Neural progenitor cell (in vitro differentiated cells): ENCODE measurements at regions not wholly inside any gene's neighbourhood (a gene's known extent, or its start where the extent isn't known, plus 50 kb on each side); places are given as distances from the start of the nearest gene placed in this dataset.

ENCODE experiments used
- DNase-seq: peaks from one replicate; pipeline ENCODE4 v3.0.0-alpha.2; 2016; ENCODE audit warnings: low spot score
- H2AFZ ChIP-seq: fragments of 200-600 bp; sonication (generic); replicated peaks from 2 replicates; pipeline ENCODE4 v1.6.1; 2016; ENCODE audit warnings: antibody characterized with exemption
- H3F3A ChIP-seq: fragments of 200-600 bp; sonication (generic); 2 replicates; pipeline ENCODE4 v1.6.1; 2016; ENCODE audit warnings: antibody characterized with exemption, low read depth
- H3K27ac ChIP-seq: fragments of 200-600 bp; sonication (generic); 2 replicates; pipeline ENCODE4 v1.5.1; 2016; ENCODE audit warnings: mild to moderate bottlenecking
- H3K27me3 ChIP-seq: fragments of 200-600 bp; sonication (generic); 2 replicates; pipeline ENCODE4 v1.6.1; 2016; ENCODE audit warnings: mild to moderate bottlenecking, moderate library complexity
- H3K36me3 ChIP-seq: fragments of 200-600 bp; sonication (generic); 2 replicates; pipeline ENCODE4 v1.5.1; 2016
- H3K4me1 ChIP-seq: fragments of 200-600 bp; sonication (generic); 2 replicates; pipeline ENCODE4 v1.6.1; 2016; ENCODE audit warnings: mixed run types
- H3K4me2 ChIP-seq: fragments of 200-600 bp; sonication (generic); 2 replicates; pipeline ENCODE4 v1.6.1; 2016
- H3K4me3 ChIP-seq: fragments of 200-600 bp; sonication (generic); 2 replicates; pipeline ENCODE4 v1.5.1; 2016
- H3K79me2 ChIP-seq: fragments of 200-600 bp; sonication (generic); 2 replicates; pipeline ENCODE4 v1.6.1; 2016; ENCODE audit warnings: low read depth
- H3K9ac ChIP-seq: fragments of 200-600 bp; sonication (generic); 2 replicates; pipeline ENCODE4 v1.6.1; 2016
- H3K9me3 ChIP-seq: fragments of 200-600 bp; sonication (generic); 2 replicates; pipeline ENCODE4 v1.5.1; 2016; ENCODE audit warnings: low read depth
- H4K20me1 ChIP-seq: fragments of 200-600 bp; sonication (generic); 2 replicates; pipeline ENCODE4 v1.6.1; 2016; ENCODE audit warnings: low read depth
- H3K27ac Mint-ChIP-seq: 3 replicates; pipeline ENCODE4 v1.8.0; 2021; ENCODE audit warnings: mixed read lengths
- H3K27me3 Mint-ChIP-seq: 2 replicates; pipeline ENCODE4 v1.8.0; 2022; ENCODE audit warnings: low read depth, mild to moderate bottlenecking, inconsistent platforms, moderate library complexity, mixed read lengths; ENCODE audit not compliant: insufficient read depth
- H3K36me3 Mint-ChIP-seq: 3 replicates; pipeline ENCODE4 v1.8.0; 2021; ENCODE audit warnings: mixed read lengths
- H3K4me1 Mint-ChIP-seq: 3 replicates; pipeline ENCODE4 v1.8.0; 2021; ENCODE audit warnings: mixed read lengths
- H3K4me3 Mint-ChIP-seq: 3 replicates; pipeline ENCODE4 v1.8.0; 2021; ENCODE audit warnings: mild to moderate bottlenecking, moderate library complexity, mixed read lengths
- H3K9me3 Mint-ChIP-seq: 3 replicates; pipeline ENCODE4 v1.8.0; 2020; ENCODE audit warnings: mixed read lengths
- EZH2 ChIP-seq: fragments of 200-600 bp; sonication (generic); IDR thresholded peaks from 2 replicates; pipeline ENCODE4 v1.6.1; 2017; ENCODE audit warnings: antibody characterized with exemption, mild to moderate bottlenecking, moderate library complexity
- EZH2phosphoT487 ChIP-seq: fragments of 200-600 bp; sonication (generic); IDR thresholded peaks from 2 replicates; pipeline ENCODE4 v1.6.1; 2017; ENCODE audit warnings: antibody characterized with exemption
- TF ChIP-seq, protein P1 (sequence below): fragments of 200-600 bp; sonication (generic); IDR thresholded peaks from 2 replicates; pipeline ENCODE4 v1.5.1; 2017; ENCODE audit warnings: antibody characterized with exemption, mild to moderate bottlenecking

DNA sequence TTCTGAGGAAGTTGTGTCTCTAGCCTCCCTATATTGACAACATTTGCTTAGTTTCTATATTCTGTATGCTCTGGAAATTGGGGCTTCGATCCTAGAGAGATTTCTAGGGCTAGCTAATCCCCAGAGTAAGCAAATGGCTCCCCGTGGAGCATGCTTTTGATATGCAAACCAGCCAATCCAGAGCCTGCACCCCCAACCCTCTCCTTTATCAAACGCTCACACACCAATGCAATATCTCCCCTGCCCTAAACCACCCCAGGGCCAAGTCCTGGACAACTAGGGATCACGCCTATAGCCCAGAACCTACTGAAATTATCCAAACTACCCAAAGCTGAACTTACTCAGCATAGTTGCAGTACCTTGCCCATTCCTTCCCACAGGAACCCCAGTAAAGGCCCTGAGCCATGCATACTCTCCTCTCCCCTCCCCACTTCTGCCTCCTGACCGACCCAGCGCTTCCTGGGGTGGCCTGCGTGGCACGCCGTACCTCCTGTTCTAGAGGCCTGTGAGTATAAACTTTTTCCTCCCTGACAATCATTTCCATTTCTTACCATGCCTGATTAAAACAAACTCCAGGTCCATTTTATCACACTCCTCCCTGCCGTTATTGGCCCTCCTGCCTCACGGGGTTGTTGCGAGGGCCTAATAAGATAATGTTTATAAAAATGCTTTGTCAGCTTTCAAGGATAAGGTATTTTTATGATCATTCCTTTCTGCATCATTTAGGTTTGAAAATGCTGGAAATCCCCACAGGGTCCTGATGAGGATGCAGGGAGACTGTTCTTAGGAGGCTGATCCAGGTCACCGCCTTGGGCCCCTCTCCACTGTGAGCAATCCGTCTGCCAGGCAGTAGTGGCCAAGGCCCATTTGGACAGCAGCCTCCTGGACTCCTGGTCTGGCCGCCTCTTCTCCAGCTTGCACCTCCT is 102.7 kb downstream of the TENT5C start:
- H3K27me3 Mint-ChIP-seq, result peaks cover 2% of the 10 kb centered on the region
- peaks cover 14% of the 10 kb centered on the region for H3K4me1 ChIP-seq
- peaks cover 14% of the 10 kb centered on the region for H3K4me1 Mint-ChIP-seq
- no peaks in the 10 kb centered on the region for H4K20me1 ChIP-seq
- H3K36me3 Mint-ChIP-seq, result no peaks in the 10 kb centered on the region
- no peaks in the 10 kb centered on the region for H3K9me3 ChIP-seq
- H3K27ac ChIP-seq, result no peak overlapping the region
- H3K4me3 ChIP-seq, result no peak overlapping the region
- H3K27me3 ChIP-seq, result no peaks in the 10 kb centered on the region
- no peaks in the 10 kb centered on the region for H3F3A ChIP-seq
- TF ChIP-seq, protein P1, sequence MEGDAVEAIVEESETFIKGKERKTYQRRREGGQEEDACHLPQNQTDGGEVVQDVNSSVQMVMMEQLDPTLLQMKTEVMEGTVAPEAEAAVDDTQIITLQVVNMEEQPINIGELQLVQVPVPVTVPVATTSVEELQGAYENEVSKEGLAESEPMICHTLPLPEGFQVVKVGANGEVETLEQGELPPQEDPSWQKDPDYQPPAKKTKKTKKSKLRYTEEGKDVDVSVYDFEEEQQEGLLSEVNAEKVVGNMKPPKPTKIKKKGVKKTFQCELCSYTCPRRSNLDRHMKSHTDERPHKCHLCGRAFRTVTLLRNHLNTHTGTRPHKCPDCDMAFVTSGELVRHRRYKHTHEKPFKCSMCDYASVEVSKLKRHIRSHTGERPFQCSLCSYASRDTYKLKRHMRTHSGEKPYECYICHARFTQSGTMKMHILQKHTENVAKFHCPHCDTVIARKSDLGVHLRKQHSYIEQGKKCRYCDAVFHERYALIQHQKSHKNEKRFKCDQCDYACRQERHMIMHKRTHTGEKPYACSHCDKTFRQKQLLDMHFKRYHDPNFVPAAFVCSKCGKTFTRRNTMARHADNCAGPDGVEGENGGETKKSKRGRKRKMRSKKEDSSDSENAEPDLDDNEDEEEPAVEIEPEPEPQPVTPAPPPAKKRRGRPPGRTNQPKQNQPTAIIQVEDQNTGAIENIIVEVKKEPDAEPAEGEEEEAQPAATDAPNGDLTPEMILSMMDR, result no peak
- no peak for TF ChIP-seq EZH2phosphoT487
- TF ChIP-seq EZH2, result no peak
- H3K9me3 Mint-ChIP-seq, result peaks cover 7% of the 10 kb centered on the region
- H3K4me2 ChIP-seq, result peak overlapping the region; percentile 32
- no peak overlapping the region for H3K9ac ChIP-seq
- H2AFZ ChIP-seq, result no peak overlapping the region
- no peaks in the 10 kb centered on the region for H3K36me3 ChIP-seq
- no peak overlapping the region for H3K27ac Mint-ChIP-seq
- H3K4me3 Mint-ChIP-seq, result no peak overlapping the region
- H3K79me2 ChIP-seq, result no peaks in the 10 kb centered on the region
- DNase-seq, result peak; percentile 56

DNA sequence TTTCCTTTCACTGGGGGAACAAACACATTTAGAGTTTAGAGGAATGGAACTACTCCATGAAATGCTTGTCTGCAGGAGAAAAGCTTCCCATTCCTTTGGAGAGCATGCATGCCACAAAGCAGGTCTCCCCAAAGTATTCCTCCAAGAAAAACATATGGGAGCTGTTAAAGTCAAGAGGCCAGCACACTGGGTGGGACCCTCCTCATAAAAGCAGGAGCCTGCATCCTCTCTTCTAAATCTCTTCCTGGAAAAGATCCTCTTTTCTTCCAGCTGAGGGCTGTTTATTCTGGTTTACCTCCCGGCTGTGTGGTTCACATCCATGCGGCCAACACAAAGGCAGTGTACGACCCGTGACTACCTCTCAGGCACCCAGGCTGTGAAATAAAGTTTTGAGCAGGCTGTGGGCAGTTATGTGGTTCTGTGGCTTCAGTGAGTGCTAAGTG is 103.4 kb downstream of the TENT5C start:
- TF ChIP-seq, protein P1, result no peak
- TF ChIP-seq EZH2phosphoT487, result no peak
- no peak for TF ChIP-seq EZH2
- Mint-ChIP-seq H3K27ac (no peak overlapping the region), H3K27me3 (peaks cover 2% of the 10 kb centered on the region), H3K9me3 (peaks cover 7% of the 10 kb centered on the region), H3K36me3 (no peaks in the 10 kb centered on the region), H3K4me1 (peaks cover 14% of the 10 kb centered on the region), H3K4me3 (no peak overlapping the region)
- H3K79me2 ChIP-seq, result no peaks in the 10 kb centered on the region
- no peaks in the 10 kb centered on the region for H3K27me3 ChIP-seq
- H3F3A ChIP-seq, result no peaks in the 10 kb centered on the region
- H4K20me1 ChIP-seq, result no peaks in the 10 kb centered on the region
- no peak overlapping the region for H3K4me3 ChIP-seq
- no peaks in the 10 kb centered on the region for H3K36me3 ChIP-seq
- H3K9ac ChIP-seq, result no peak overlapping the region
- no peak overlapping the region for H2AFZ ChIP-seq
- no peak for DNase-seq
- no peaks in the 10 kb centered on the region for H3K9me3 ChIP-seq
- no peak overlapping the region for H3K27ac ChIP-seq
- no peak overlapping the region for H3K4me2 ChIP-seq
- peaks cover 14% of the 10 kb centered on the region for H3K4me1 ChIP-seq

DNA sequence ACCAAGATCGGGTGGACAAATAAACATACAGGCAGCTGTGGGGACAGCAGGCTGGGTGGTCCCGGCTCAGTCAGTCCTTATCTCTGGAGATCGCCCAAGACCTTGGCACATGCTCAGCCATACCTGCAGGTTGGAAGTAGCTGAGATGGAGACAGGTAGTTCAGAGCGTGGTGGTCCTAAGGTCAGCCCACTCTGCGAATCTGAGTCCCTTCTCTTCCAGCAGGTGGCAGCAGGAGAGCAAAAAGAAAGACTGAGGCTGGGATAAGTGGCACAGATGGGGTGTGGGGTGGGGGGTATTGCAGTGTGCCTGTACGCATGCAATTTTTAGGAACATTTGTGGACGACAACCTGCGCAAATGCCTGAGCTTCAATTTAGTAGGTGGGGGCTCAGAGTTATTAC is 104.9 kb downstream of the TENT5C start:
- Histone ChIP-seq H3K27me3 (no peaks in the 10 kb centered on the region), H3K9me3 (no peaks in the 10 kb centered on the region), H3K4me2 (no peak overlapping the region), H3K36me3 (no peaks in the 10 kb centered on the region), H3K4me3 (no peak overlapping the region), H3K4me1 (peaks cover 14% of the 10 kb centered on the region), H3K9ac (no peak overlapping the region), H2AFZ (no peak overlapping the region), H3K79me2 (no peaks in the 10 kb centered on the region), H4K20me1 (no peaks in the 10 kb centered on the region), H3F3A (no peaks in the 10 kb centered on the region), H3K27ac (no peak overlapping the region)
- Mint-ChIP-seq H3K36me3 (no peaks in the 10 kb centered on the region), H3K4me1 (peaks cover 14% of the 10 kb centered on the region), H3K4me3 (no peak overlapping the region), H3K27ac (no peak overlapping the region), H3K27me3 (peaks cover 2% of the 10 kb centered on the region), H3K9me3 (peaks cover 5% of the 10 kb centered on the region)
- DNase-seq, result peak; percentile 25
- no peak for TF ChIP-seq EZH2
- TF ChIP-seq, protein P1, result peak; percentile 46
